ENCODE measurements at regions not wholly inside any gene's neighbourhood (a gene's known extent, or its start where the extent isn't known, plus 50 kb on each side); places are given as distances from the start of the nearest gene placed in this dataset.

GRCh38 chr5:133769842-133770241, 157.5 kb upstream of the FSTL4 start:
- H3K9me3 ChIP-seq (ENCODE audit: severe bottlenecking), result peaks cover 3% of the 10 kb centered on the region
- H3K36me3 ChIP-seq, result no peaks in the 10 kb centered on the region
- no peak overlapping the region for H3K27ac ChIP-seq
- TF ChIP-seq CTCF (IDR thresholded peaks at IDR 0.05; ENCODE audit: low read depth, low read length), result no peak
- H3K27me3 ChIP-seq (ENCODE audit: insufficient read depth, low read depth, severe bottlenecking), result no peaks in the 10 kb centered on the region
- H3K4me3 ChIP-seq (ENCODE audit: low read depth, low read length), result no peak overlapping the region
- DNase-seq, result no peak

DNA sequence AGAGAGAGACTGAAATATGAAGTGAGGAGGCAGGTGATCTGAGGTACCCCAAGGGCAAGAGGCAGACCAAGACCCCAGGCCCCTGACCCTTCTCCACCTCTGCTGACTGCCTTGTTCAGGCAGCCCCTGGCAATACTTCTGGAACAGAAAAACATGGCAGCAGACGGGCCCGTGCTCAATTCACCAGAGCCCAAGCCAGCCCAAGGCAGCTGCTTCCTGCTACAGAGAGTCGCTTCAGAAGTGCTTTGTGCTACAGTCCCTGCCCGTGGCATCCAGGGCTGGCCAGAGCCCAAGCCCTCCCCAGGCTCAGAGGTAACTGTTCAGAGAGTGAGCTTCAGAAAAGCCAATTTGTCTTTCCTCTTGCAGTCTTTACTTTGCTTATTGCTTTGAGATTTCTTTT, 151.4 kb upstream of the FSTL4 start:
- DNase-seq, result no peak
- Histone ChIP-seq H3K9me3 (ENCODE audit: severe bottlenecking) (no peaks in the 10 kb centered on the region), H3K27me3 (ENCODE audit: insufficient read depth, low read depth, severe bottlenecking) (no peaks in the 10 kb centered on the region), H3K27ac (no peak overlapping the region), H3K36me3 (no peaks in the 10 kb centered on the region), H3K4me3 (ENCODE audit: low read depth, low read length) (no peak overlapping the region)
- TF ChIP-seq CTCF (IDR thresholded peaks at IDR 0.05; ENCODE audit: low read depth, low read length), result no peak

DNA sequence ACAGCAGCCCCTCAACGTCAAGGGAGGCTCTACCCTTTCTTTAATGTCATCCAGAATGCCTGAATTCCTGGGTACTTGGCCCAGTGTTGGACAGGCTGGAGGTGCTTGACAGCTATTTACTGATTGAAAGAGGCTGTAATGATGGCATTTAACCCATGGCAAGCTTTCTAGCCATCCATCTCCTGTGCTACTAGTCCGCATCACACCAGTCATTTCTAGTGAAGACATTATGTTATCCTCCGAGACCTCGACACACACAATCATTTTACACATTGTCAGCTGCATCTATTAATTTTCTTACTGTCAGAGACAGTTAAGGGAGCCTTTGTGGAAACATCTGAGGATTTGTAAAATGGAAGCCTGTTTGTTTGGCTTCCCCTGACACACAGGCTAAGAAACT, 149.3 kb upstream of the FSTL4 start:
- no peak overlapping the region for H3K4me3 ChIP-seq (ENCODE audit: low read depth, low read length)
- no peak for TF ChIP-seq CTCF (IDR thresholded peaks at IDR 0.05; ENCODE audit: low read depth, low read length)
- H3K9me3 ChIP-seq (ENCODE audit: severe bottlenecking), result no peaks in the 10 kb centered on the region
- no peaks in the 10 kb centered on the region for H3K27me3 ChIP-seq (ENCODE audit: insufficient read depth, low read depth, severe bottlenecking)
- DNase-seq, result no peak
- no peak overlapping the region for H3K27ac ChIP-seq
- no peaks in the 10 kb centered on the region for H3K36me3 ChIP-seq

DNA sequence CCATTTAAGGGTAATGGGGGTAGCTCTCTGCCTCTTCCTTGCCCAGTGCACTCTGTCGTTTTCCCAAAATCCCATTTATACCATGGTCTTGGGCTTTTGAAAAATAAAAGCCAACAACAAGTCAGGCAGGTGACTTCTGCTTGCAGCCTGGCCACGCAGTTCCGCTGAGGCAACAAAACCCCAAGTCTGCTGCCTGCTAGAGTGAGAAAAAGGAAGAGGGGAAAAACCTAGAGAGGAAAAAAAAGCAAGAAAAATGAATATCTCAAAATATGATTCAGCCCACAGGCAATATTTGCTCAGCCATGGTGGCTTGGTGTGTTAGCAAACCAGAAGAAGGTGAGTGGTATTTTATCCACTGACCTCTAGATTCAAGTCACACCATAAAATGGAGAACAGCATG, 148.2 kb upstream of the FSTL4 start:
- Histone ChIP-seq H3K9me3 (ENCODE audit: severe bottlenecking) (no peaks in the 10 kb centered on the region), H3K27me3 (ENCODE audit: insufficient read depth, low read depth, severe bottlenecking) (no peaks in the 10 kb centered on the region), H3K27ac (no peak overlapping the region), H3K4me3 (ENCODE audit: low read depth, low read length) (no peak overlapping the region), H3K36me3 (no peaks in the 10 kb centered on the region)
- no peak for TF ChIP-seq CTCF (IDR thresholded peaks at IDR 0.05; ENCODE audit: low read depth, low read length)
- no peak for DNase-seq

- no peaks in the 10 kb centered on the region for H3K36me3 ChIP-seq
- H3K27me3 ChIP-seq (ENCODE audit: insufficient read depth, low read depth, severe bottlenecking), result no peaks in the 10 kb centered on the region
- no peaks in the 10 kb centered on the region for H3K9me3 ChIP-seq (ENCODE audit: severe bottlenecking)
- DNase-seq, result no peak
- H3K4me3 ChIP-seq (ENCODE audit: low read depth, low read length), result no peak overlapping the region
- no peak for TF ChIP-seq CTCF (IDR thresholded peaks at IDR 0.05; ENCODE audit: low read depth, low read length)
- H3K27ac ChIP-seq, result no peak overlapping the region
Observed at GRCh38 chr5:133758641-133759040, 146.3 kb upstream of the FSTL4 start.

DNA sequence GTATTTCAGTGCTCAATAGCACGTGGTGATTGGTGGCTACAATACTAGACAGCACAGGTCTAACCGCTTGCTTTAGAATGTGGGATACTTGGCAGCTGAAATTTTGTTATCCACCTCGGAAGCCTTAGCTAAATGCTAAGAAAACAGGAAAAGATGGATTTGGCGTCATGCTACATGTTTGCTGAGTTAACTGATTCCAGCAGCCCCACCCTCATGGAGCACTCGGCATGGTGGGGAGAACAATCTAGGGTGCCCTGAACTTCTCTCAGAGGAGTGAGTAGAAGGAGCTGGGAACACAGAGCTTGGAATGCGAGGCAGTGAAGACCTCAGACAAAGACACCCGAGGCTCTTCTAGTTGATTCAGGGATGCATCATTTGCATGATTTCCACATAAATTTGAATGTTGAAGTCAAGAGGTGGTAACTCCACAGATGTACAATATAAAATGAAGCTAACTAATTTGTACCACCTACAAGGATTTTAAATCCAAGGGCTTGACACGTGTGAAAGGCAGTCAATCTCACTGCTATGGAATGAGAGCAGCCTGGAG, 145.1 kb upstream of the FSTL4 start:
- Histone ChIP-seq H3K27ac (no peak overlapping the region), H3K4me3 (ENCODE audit: low read depth, low read length) (no peak overlapping the region), H3K27me3 (ENCODE audit: insufficient read depth, low read depth, severe bottlenecking) (no peaks in the 10 kb centered on the region), H3K9me3 (ENCODE audit: severe bottlenecking) (no peaks in the 10 kb centered on the region), H3K36me3 (no peaks in the 10 kb centered on the region)
- no peak for TF ChIP-seq CTCF (IDR thresholded peaks at IDR 0.05; ENCODE audit: low read depth, low read length)
- DNase-seq, result no peak
